HepG2 (cell line): ENCODE measurements at regions not wholly inside any gene's neighbourhood (a gene's known extent, or its start where the extent isn't known, plus 50 kb on each side); places are given as distances from the start of the nearest gene placed in this dataset.

Source experiments
- FOXP1 ChIP-seq, 2 experiments: fragments of 450-650 bp in 1 of 2; IDR thresholded peaks; 2 replicates each; pipeline ENCODE4 v1.6.1; 2017 to 2018; ENCODE audit warnings: antibody characterized with exemption in 1 of 2
- NFE2L2 ChIP-seq: fragments of 150-350 bp; IDR thresholded peaks from 2 replicates; pipeline ENCODE4 v1.6.1; 2014; ENCODE audit warnings: low read length
- PRPF4 ChIP-seq: fragments of 200-400 bp; formaldehyde crosslinking; IDR thresholded peaks from 2 replicates; pipeline ENCODE4 v1.6.1; 2016; ENCODE audit warnings: low read length, low read depth; ENCODE audit not compliant: poor library complexity, severe bottlenecking
- SMARCC2 ChIP-seq: fragments of 450-650 bp; IDR thresholded peaks from 2 replicates; pipeline ENCODE4 v1.6.1; 2017; ENCODE audit warnings: antibody characterized with exemption, mild to moderate bottlenecking
- TEAD3 ChIP-seq: optimal IDR thresholded peaks from 2 replicates; pipeline ENCODE3; 2016; ENCODE audit warnings: borderline replicate concordance
- ZNF180 ChIP-seq: sonication (generic); formaldehyde crosslinking; IDR thresholded peaks from 2 replicates; pipeline ENCODE4 v1.4.0; 2020; ENCODE audit warnings: low read depth, missing genetic modification reagents, borderline replicate concordance
- ZNF451 ChIP-seq: sonication (generic); formaldehyde crosslinking; IDR thresholded peaks from 2 replicates; pipeline ENCODE4 v1.5.0; 2020; ENCODE audit warnings: mild to moderate bottlenecking, missing genetic modification reagents
- TF ChIP-seq, protein P1 (sequence below): sonication (generic); formaldehyde crosslinking; IDR thresholded peaks from 2 replicates; pipeline ENCODE4 v1.9.0; 2021; ENCODE audit warnings: mild to moderate bottlenecking, missing genetic modification reagents
- TF ChIP-seq, protein P2 (sequence below): sonication (generic); formaldehyde crosslinking; IDR thresholded peaks from 2 replicates; pipeline ENCODE4 v1.5.1; 2020; ENCODE audit warnings: mild to moderate bottlenecking, missing genetic modification reagents, moderate library complexity
- TF ChIP-seq, protein P3 (sequence below): sonication (generic); formaldehyde crosslinking; IDR thresholded peaks from 2 replicates; pipeline ENCODE4 v1.4.0; 2020; ENCODE audit warnings: mild to moderate bottlenecking, missing genetic modification reagents

DNA sequence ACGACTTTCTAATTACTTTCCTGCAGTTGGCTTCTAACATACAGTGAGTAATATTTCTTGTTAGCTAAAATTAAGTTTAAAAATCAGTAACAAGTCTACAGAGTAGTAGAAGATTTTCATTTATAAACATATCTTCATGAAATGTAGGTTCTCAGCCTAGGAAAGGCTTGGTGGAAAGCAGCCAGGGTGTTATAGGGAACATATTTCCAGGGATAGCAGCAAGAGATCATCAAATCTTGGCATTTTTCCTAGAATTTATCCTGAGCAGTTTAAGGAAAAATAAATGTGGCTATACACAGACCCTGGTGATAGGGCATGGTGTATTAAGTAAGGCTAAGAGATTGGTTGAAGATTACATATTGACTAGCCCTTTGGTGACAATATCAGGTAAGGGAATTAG lies 203.5 kb upstream of the NEGR1 start (continued):
- TF ChIP-seq, protein P1, sequence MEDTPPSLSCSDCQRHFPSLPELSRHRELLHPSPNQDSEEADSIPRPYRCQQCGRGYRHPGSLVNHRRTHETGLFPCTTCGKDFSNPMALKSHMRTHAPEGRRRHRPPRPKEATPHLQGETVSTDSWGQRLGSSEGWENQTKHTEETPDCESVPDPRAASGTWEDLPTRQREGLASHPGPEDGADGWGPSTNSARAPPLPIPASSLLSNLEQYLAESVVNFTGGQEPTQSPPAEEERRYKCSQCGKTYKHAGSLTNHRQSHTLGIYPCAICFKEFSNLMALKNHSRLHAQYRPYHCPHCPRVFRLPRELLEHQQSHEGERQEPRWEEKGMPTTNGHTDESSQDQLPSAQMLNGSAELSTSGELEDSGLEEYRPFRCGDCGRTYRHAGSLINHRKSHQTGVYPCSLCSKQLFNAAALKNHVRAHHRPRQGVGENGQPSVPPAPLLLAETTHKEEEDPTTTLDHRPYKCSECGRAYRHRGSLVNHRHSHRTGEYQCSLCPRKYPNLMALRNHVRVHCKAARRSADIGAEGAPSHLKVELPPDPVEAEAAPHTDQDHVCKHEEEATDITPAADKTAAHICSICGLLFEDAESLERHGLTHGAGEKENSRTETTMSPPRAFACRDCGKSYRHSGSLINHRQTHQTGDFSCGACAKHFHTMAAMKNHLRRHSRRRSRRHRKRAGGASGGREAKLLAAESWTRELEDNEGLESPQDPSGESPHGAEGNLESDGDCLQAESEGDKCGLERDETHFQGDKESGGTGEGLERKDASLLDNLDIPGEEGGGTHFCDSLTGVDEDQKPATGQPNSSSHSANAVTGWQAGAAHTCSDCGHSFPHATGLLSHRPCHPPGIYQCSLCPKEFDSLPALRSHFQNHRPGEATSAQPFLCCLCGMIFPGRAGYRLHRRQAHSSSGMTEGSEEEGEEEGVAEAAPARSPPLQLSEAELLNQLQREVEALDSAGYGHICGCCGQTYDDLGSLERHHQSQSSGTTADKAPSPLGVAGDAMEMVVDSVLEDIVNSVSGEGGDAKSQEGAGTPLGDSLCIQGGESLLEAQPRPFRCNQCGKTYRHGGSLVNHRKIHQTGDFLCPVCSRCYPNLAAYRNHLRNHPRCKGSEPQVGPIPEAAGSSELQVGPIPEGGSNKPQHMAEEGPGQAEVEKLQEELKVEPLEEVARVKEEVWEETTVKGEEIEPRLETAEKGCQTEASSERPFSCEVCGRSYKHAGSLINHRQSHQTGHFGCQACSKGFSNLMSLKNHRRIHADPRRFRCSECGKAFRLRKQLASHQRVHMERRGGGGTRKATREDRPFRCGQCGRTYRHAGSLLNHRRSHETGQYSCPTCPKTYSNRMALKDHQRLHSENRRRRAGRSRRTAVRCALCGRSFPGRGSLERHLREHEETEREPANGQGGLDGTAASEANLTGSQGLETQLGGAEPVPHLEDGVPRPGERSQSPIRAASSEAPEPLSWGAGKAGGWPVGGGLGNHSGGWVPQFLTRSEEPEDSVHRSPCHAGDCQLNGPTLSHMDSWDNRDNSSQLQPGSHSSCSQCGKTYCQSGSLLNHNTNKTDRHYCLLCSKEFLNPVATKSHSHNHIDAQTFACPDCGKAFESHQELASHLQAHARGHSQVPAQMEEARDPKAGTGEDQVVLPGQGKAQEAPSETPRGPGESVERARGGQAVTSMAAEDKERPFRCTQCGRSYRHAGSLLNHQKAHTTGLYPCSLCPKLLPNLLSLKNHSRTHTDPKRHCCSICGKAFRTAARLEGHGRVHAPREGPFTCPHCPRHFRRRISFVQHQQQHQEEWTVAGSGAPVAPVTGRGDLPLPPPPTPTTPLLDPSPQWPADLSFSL (CRISPR knock-in tag) = no peak
- no peak for TF ChIP-seq FOXP1 (IDR thresholded peaks at IDR 0.05)
- no peak for TF ChIP-seq FOXP1 (CRISPR knock-in tag; IDR thresholded peaks at IDR 0.05)
- no peak for TF ChIP-seq ZNF451
- TF ChIP-seq, protein P2, sequence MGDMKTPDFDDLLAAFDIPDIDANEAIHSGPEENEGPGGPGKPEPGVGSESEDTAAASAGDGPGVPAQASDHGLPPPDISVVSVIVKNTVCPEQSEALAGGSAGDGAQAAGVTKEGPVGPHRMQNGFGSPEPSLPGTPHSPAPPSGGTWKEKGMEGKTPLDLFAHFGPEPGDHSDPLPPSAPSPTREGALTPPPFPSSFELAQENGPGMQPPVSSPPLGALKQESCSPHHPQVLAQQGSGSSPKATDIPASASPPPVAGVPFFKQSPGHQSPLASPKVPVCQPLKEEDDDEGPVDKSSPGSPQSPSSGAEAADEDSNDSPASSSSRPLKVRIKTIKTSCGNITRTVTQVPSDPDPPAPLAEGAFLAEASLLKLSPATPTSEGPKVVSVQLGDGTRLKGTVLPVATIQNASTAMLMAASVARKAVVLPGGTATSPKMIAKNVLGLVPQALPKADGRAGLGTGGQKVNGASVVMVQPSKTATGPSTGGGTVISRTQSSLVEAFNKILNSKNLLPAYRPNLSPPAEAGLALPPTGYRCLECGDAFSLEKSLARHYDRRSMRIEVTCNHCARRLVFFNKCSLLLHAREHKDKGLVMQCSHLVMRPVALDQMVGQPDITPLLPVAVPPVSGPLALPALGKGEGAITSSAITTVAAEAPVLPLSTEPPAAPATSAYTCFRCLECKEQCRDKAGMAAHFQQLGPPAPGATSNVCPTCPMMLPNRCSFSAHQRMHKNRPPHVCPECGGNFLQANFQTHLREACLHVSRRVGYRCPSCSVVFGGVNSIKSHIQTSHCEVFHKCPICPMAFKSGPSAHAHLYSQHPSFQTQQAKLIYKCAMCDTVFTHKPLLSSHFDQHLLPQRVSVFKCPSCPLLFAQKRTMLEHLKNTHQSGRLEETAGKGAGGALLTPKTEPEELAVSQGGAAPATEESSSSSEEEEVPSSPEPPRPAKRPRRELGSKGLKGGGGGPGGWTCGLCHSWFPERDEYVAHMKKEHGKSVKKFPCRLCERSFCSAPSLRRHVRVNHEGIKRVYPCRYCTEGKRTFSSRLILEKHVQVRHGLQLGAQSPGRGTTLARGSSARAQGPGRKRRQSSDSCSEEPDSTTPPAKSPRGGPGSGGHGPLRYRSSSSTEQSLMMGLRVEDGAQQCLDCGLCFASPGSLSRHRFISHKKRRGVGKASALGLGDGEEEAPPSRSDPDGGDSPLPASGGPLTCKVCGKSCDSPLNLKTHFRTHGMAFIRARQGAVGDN (CRISPR knock-in tag) = no peak
- TF ChIP-seq TEAD3 (CRISPR knock-in tag) = no peak
- no peak for TF ChIP-seq PRPF4
- no peak for TF ChIP-seq NFE2L2
- TF ChIP-seq SMARCC2 = no peak
- no peak for TF ChIP-seq ZNF180
- TF ChIP-seq, protein P3, sequence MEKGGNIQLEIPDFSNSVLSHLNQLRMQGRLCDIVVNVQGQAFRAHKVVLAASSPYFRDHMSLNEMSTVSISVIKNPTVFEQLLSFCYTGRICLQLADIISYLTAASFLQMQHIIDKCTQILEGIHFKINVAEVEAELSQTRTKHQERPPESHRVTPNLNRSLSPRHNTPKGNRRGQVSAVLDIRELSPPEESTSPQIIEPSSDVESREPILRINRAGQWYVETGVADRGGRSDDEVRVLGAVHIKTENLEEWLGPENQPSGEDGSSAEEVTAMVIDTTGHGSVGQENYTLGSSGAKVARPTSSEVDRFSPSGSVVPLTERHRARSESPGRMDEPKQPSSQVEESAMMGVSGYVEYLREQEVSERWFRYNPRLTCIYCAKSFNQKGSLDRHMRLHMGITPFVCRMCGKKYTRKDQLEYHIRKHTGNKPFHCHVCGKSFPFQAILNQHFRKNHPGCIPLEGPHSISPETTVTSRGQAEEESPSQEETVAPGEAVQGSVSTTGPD (CRISPR knock-in tag) = no peak
